NB4 (cell line): ENCODE measurements at regions not wholly inside any gene's neighbourhood (a gene's known extent, or its start where the extent isn't known, plus 50 kb on each side); places are given as distances from the start of the nearest gene placed in this dataset.

Experiments
- CTCF ChIP-seq: IDR thresholded peaks from one replicate; pipeline ENCODE4 v1.5.1; 2012; ENCODE audit warnings: low read depth, low read length
- MAX ChIP-seq: IDR thresholded peaks from 2 replicates; pipeline ENCODE4 v1.6.1; 2011; ENCODE audit warnings: low read depth, low read length
- POLR2A ChIP-seq: IDR thresholded peaks from 2 replicates; pipeline ENCODE4 v1.6.1; 2011; ENCODE audit warnings: mild to moderate bottlenecking; ENCODE audit not compliant: insufficient read length; ENCODE audit errors: extremely low read depth

GRCh38 chr12:58809064-58809607 lies 111.2 kb downstream of the LRIG3 start:
- TF ChIP-seq CTCF (no peak), POLR2A (no peak), MAX (no peak)
